ENCODE measurements at regions not wholly inside any gene's neighbourhood (a gene's known extent, or its start where the extent isn't known, plus 50 kb on each side); places are given as distances from the start of the nearest gene placed in this dataset.

DNA sequence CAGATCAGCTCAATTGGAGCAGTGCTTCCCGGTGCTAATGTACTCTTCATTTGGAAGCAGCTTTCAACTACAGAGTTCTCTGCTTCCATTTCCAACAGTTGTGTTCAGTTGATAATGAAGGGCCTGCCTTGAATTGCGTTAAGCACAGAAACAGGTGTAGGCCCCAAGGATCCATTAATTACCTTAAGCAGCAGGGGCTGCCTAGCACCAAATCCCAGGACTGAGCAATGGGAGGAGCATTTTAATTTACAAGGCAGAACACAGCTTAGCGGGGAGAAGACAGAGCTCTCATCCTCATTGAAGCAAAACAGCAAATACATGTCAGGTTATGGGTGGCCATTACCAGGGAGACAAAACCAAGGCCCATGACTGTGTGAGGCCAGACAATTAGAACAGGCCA lies 349.6 kb downstream of the TFEC start:
- no peaks in the 10 kb centered on the region for H3K9me3 Mint-ChIP-seq
- no peaks in the 10 kb centered on the region for H3K9me3 ChIP-seq (ENCODE audit: control insufficient read depth, insufficient read depth, low read length)
- intact Hi-C loops (cut with micrococcal nuclease) = no loop called here
- no peaks in the 10 kb centered on the region for H3K27me3 ChIP-seq (ENCODE audit: control insufficient read depth, insufficient read depth, low read length)
- no peak overlapping the region for H3K4me3 Mint-ChIP-seq
- no peaks in the 10 kb centered on the region for H3K27me3 Mint-ChIP-seq (ENCODE audit: low read depth in 2 of 2)
- no peak overlapping the region for H3K4me3 ChIP-seq (ENCODE audit: low read length)
- no peaks in the 10 kb centered on the region for H3K4me1 ChIP-seq (ENCODE audit: control insufficient read depth, insufficient read depth, low read length)
- WGBS (ENCODE audit: insufficient coverage) = 90% methylated on average over 3 of the region's 3 CpGs
- no peaks in the 10 kb centered on the region for H3K36me3 ChIP-seq (ENCODE audit: control insufficient read depth, insufficient read depth, low read length)
- ATAC-seq (no peak), DNase-seq (no peak)
- no peak overlapping the region for H3K27ac ChIP-seq (ENCODE audit: low read length)
- H3K36me3 Mint-ChIP-seq = no peaks in the 10 kb centered on the region
- no peak overlapping the region for H3K27ac Mint-ChIP-seq
- TF ChIP-seq, protein P1, sequence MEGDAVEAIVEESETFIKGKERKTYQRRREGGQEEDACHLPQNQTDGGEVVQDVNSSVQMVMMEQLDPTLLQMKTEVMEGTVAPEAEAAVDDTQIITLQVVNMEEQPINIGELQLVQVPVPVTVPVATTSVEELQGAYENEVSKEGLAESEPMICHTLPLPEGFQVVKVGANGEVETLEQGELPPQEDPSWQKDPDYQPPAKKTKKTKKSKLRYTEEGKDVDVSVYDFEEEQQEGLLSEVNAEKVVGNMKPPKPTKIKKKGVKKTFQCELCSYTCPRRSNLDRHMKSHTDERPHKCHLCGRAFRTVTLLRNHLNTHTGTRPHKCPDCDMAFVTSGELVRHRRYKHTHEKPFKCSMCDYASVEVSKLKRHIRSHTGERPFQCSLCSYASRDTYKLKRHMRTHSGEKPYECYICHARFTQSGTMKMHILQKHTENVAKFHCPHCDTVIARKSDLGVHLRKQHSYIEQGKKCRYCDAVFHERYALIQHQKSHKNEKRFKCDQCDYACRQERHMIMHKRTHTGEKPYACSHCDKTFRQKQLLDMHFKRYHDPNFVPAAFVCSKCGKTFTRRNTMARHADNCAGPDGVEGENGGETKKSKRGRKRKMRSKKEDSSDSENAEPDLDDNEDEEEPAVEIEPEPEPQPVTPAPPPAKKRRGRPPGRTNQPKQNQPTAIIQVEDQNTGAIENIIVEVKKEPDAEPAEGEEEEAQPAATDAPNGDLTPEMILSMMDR (IDR thresholded peaks at IDR 0.05) = no peak
- H3K4me1 Mint-ChIP-seq = no peaks in the 10 kb centered on the region

DNA sequence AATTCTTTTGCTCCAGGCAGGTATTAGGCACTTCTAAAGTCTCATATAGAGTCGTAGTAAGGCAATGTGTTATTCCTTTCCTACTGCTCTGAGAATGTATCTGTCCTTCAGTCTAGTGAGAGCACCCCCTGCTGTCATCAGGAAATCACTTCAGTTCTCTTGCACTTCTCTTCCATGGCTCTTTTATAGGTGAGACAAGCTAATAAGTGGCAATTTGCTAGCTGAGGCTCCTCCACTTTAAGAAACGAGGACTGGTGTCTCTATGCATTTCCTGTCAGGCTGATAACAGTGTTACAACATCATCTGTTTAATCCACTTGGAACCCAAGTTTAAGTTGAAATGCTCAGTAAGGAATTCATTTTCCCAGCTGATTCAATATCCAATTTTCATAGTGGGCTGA lies 350.6 kb downstream of the TFEC start:
- H3K4me1 Mint-ChIP-seq = no peaks in the 10 kb centered on the region
- Histone ChIP-seq H3K4me3 (ENCODE audit: low read length) (no peak overlapping the region), H3K36me3 (ENCODE audit: control insufficient read depth, insufficient read depth, low read length) (no peaks in the 10 kb centered on the region), H3K27ac (ENCODE audit: low read length) (no peak overlapping the region), H3K4me1 (ENCODE audit: control insufficient read depth, insufficient read depth, low read length) (no peaks in the 10 kb centered on the region), H3K27me3 (ENCODE audit: control insufficient read depth, insufficient read depth, low read length) (no peaks in the 10 kb centered on the region), H3K9me3 (ENCODE audit: control insufficient read depth, insufficient read depth, low read length) (no peaks in the 10 kb centered on the region)
- 27% methylated on average over 2 of the region's 2 CpGs for WGBS (ENCODE audit: insufficient coverage)
- peak in 1 of 2 donors; percentile 33 for DNase-seq
- TF ChIP-seq, protein P1 (IDR thresholded peaks at IDR 0.05) = no peak
- intact Hi-C loops (cut with micrococcal nuclease) = no loop called here
- no peaks in the 10 kb centered on the region for H3K9me3 Mint-ChIP-seq
- no peak overlapping the region for H3K4me3 Mint-ChIP-seq
- ATAC-seq = no peak
- H3K27ac Mint-ChIP-seq = no peak overlapping the region
- no peaks in the 10 kb centered on the region for H3K36me3 Mint-ChIP-seq
- H3K27me3 Mint-ChIP-seq (ENCODE audit: low read depth in 2 of 2) = no peaks in the 10 kb centered on the region

DNA sequence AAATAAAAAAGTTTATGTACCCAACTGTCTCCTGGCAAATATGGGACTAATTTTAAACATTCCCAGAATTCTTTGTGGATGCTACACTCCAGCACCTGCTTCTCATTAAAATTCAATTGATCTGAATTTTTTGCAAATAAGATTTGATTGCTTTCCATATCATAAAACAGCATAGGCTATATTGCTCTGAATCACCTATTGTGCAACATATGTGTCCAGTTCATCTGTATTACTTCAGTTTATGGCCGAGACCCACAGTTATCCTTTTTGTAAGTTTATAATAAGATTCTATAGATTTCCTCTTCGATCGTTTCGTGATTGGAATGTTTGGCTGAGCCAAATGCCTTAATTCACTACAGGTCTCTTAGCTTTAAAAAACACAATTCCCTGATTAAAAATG lies 351.1 kb downstream of the TFEC start:
- Mint-ChIP-seq H3K36me3 (no peaks in the 10 kb centered on the region), H3K4me3 (no peak overlapping the region), H3K9me3 (no peaks in the 10 kb centered on the region), H3K27ac (no peak overlapping the region), H3K27me3 (ENCODE audit: low read depth in 2 of 2) (no peaks in the 10 kb centered on the region), H3K4me1 (no peaks in the 10 kb centered on the region)
- no peak for DNase-seq
- TF ChIP-seq, protein P1 (IDR thresholded peaks at IDR 0.05) = no peak
- ATAC-seq = no peak
- no peak overlapping the region for H3K4me3 ChIP-seq (ENCODE audit: low read length)
- no peaks in the 10 kb centered on the region for H3K27me3 ChIP-seq (ENCODE audit: control insufficient read depth, insufficient read depth, low read length)
- H3K4me1 ChIP-seq (ENCODE audit: control insufficient read depth, insufficient read depth, low read length) = no peaks in the 10 kb centered on the region
- H3K27ac ChIP-seq (ENCODE audit: low read length) = no peak overlapping the region
- whole genome bisulfite sequencing (ENCODE audit: insufficient coverage) = 86% methylated on average over 4 of the region's 4 CpGs
- H3K36me3 ChIP-seq (ENCODE audit: control insufficient read depth, insufficient read depth, low read length) = no peaks in the 10 kb centered on the region
- H3K9me3 ChIP-seq (ENCODE audit: control insufficient read depth, insufficient read depth, low read length) = no peaks in the 10 kb centered on the region
- intact Hi-C loops (cut with micrococcal nuclease) = no loop called here

DNA sequence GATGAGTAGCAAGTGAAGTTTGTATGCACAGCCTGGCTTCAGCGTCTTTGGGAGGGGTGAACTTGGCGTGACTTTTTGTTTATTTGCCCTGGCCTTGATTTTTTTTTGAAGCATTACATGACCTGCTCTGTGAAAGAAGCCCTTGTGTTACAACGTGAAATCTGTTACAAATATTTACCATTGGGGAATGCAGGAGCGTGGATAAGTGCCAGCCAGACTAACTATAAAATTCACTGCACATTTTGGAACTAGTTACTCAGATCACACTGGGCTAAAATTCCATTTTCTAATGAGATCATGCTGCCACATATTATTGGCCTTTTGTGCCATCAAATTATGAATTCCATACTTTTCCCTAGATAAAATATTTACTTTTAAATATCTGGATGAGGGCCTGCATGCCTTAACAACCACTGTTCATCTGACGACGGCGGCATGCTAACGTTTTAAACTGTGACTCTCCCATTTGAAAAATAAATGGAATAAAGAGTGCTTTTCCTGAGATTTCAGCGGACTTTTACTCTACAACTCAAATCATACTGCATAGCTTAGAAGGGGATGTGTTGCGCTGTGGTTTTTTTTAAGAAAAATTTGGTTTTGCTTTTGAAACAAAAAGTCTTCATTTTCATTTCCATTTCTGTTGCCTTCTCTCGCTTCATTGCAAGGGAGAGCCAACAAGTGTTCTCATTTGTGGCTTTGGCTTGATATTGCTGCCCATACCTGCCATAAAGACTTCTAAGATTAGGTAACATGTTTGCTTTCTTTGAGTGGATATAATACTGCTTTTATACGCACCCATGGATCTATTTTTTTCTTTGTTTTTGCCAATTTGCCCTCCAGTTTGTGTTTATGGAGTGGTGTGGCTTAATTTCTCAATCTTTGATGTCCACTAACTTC lies 352.2 kb downstream of the TFEC start:
- H3K27ac ChIP-seq (ENCODE audit: low read length) = no peak overlapping the region
- H3K9me3 ChIP-seq (ENCODE audit: control insufficient read depth, insufficient read depth, low read length) = no peaks in the 10 kb centered on the region
- no peak for ATAC-seq
- intact Hi-C loops (cut with micrococcal nuclease) = no loop called here
- no peak overlapping the region for H3K4me3 ChIP-seq (ENCODE audit: low read length)
- no peaks in the 10 kb centered on the region for H3K27me3 ChIP-seq (ENCODE audit: control insufficient read depth, insufficient read depth, low read length)
- no peak overlapping the region for H3K27ac Mint-ChIP-seq
- WGBS (ENCODE audit: insufficient coverage) = 93% methylated on average over 7 of the region's 12 CpGs
- no peaks in the 10 kb centered on the region for H3K27me3 Mint-ChIP-seq (ENCODE audit: low read depth in 2 of 2)
- H3K9me3 Mint-ChIP-seq = no peaks in the 10 kb centered on the region
- no peaks in the 10 kb centered on the region for H3K36me3 Mint-ChIP-seq
- DNase-seq = no peak
- TF ChIP-seq, protein P1 (IDR thresholded peaks at IDR 0.05) = no peak
- H3K36me3 ChIP-seq (ENCODE audit: control insufficient read depth, insufficient read depth, low read length) = no peaks in the 10 kb centered on the region
- no peaks in the 10 kb centered on the region for H3K4me1 ChIP-seq (ENCODE audit: control insufficient read depth, insufficient read depth, low read length)
- no peak overlapping the region for H3K4me3 Mint-ChIP-seq
- H3K4me1 Mint-ChIP-seq = no peaks in the 10 kb centered on the region

Data from natural killer cell (primary cell).